ENCODE measurements at regions not wholly inside any gene's neighbourhood (a gene's known extent, or its start where the extent isn't known, plus 50 kb on each side); places are given as distances from the start of the nearest gene placed in this dataset.
"Not testable (repeated sequence)": the region's sequence is repeated elsewhere in the genome, so short reads cannot be mapped to it uniquely, and the experiment has no call there.

GRCh38 chr21:9046870-9047269 is 1474.5 kb upstream of the TPTE start:
- not testable (repeated sequence) for H3K9me3 ChIP-seq (ENCODE audit: insufficient read depth, low read depth, low read length); H3K36me3 ChIP-seq (ENCODE audit: insufficient read depth, low read depth, low read length); H3K4me1 ChIP-seq (ENCODE audit: insufficient read depth, low read length); H3K27ac ChIP-seq (ENCODE audit: low read length); H3K9ac ChIP-seq (ENCODE audit: low read depth, low read length); H3K27me3 ChIP-seq (ENCODE audit: insufficient read depth, low read length); H3K4me3 ChIP-seq (ENCODE audit: low read length)

DNA sequence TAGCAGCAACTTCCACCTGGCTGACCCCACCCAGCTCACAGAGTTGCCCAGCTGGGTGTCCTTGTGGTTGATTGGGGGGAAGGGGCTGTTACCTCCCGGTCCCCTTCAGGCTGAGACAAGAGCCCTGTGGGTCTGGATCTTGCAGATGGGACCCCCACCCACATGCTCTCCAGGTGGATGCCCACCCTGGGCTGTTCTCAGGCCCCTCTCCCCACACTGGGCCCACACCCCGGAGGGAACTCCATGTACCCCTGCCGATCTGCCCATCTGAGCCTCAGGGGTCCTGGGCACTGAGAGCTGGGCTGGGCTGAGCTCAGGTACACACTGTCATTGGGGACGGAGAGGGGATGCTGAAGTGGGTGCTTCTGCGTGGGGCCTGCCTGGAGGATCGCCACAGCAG is 1453.9 kb upstream of the TPTE start:
- H3K9ac ChIP-seq (ENCODE audit: low read depth, low read length); H3K9me3 ChIP-seq (ENCODE audit: insufficient read depth, low read depth, low read length); H3K4me3 ChIP-seq (ENCODE audit: low read length); H3K27me3 ChIP-seq (ENCODE audit: insufficient read depth, low read length); H3K27ac ChIP-seq (ENCODE audit: low read length); H3K4me1 ChIP-seq (ENCODE audit: insufficient read depth, low read length); H3K36me3 ChIP-seq (ENCODE audit: insufficient read depth, low read depth, low read length): not testable (repeated sequence)

DNA sequence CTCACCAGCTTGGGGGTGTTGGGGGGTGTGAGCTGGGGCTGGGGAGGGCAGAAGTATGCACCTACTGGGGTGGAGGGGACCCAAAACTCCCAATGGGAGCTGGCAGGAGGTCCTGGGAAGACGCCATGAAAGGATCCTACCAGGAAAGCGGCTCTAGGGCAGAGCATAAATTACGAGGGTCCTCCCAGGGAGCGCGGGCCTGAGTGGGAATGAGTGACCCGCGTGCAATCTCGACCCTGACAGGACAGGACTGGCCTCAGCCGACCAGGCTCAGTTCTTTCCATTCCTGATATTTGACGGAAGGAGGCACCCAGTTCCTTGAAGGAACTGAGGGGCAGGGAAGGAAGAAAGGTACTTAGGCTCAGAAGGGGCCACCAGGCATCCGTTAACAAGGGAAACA is 1452.8 kb upstream of the TPTE start:
- not testable (repeated sequence) for H3K27ac ChIP-seq (ENCODE audit: low read length); H3K27me3 ChIP-seq (ENCODE audit: insufficient read depth, low read length); H3K4me1 ChIP-seq (ENCODE audit: insufficient read depth, low read length); H3K4me3 ChIP-seq (ENCODE audit: low read length); H3K9ac ChIP-seq (ENCODE audit: low read depth, low read length); H3K36me3 ChIP-seq (ENCODE audit: insufficient read depth, low read depth, low read length); H3K9me3 ChIP-seq (ENCODE audit: insufficient read depth, low read depth, low read length)

- H3K27me3 ChIP-seq (ENCODE audit: insufficient read depth, low read length); H3K4me1 ChIP-seq (ENCODE audit: insufficient read depth, low read length); H3K9me3 ChIP-seq (ENCODE audit: insufficient read depth, low read depth, low read length); H3K36me3 ChIP-seq (ENCODE audit: insufficient read depth, low read depth, low read length); H3K9ac ChIP-seq (ENCODE audit: low read depth, low read length); H3K27ac ChIP-seq (ENCODE audit: low read length); H3K4me3 ChIP-seq (ENCODE audit: low read length): not testable (repeated sequence)
Measured at GRCh38 chr21:9070703-9071102, 1450.7 kb upstream of the TPTE start.

DNA sequence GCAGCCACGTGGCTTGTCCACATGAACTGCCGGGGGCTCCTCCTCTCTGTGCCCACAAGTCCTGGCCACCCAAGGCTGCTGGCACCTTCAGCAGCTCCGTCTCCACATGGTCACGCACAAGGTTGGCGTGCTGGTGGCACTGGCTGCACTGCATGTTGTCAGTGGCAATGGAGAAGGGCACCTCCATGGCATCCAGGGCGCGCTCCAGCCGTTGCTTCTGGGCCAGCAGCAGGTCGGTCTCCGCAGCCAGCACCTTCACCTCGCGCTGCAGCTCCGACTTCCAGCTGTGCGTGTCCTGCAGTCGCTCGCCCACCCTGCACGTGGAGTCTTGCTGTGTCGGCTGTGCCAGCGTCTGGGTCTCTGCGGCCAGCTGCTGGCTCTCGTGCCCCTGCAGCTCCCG is 1448.4 kb upstream of the TPTE start:
- H3K27me3 ChIP-seq (ENCODE audit: insufficient read depth, low read length); H3K9ac ChIP-seq (ENCODE audit: low read depth, low read length); H3K9me3 ChIP-seq (ENCODE audit: insufficient read depth, low read depth, low read length); H3K4me3 ChIP-seq (ENCODE audit: low read length); H3K36me3 ChIP-seq (ENCODE audit: insufficient read depth, low read depth, low read length); H3K4me1 ChIP-seq (ENCODE audit: insufficient read depth, low read length); H3K27ac ChIP-seq (ENCODE audit: low read length): not testable (repeated sequence)

DNA sequence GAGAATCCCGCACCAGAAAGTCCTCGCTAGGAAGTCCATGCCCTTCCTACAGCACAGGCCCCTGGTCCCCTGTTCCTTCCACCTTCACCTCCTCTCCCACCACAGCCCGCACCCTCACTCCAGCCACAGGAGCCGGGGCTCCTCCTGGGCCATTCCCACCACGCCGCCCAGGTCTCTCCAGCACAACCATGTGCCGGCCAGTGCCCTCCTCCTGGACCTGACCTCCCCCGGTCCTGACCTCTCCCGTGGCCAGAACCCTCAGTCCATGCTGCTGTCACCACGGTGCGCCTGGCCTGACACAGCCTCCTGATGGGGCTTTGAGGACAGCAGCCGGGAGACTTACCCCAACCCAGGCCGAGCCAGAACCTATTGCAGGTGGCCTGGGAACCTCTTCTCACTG is 1446.6 kb upstream of the TPTE start:
- not testable (repeated sequence) for H3K36me3 ChIP-seq (ENCODE audit: insufficient read depth, low read depth, low read length); H3K27ac ChIP-seq (ENCODE audit: low read length); H3K27me3 ChIP-seq (ENCODE audit: insufficient read depth, low read length); H3K9me3 ChIP-seq (ENCODE audit: insufficient read depth, low read depth, low read length); H3K4me3 ChIP-seq (ENCODE audit: low read length); H3K4me1 ChIP-seq (ENCODE audit: insufficient read depth, low read length); H3K9ac ChIP-seq (ENCODE audit: low read depth, low read length)

GRCh38 chr21:9083091-9083826 is 1438.1 kb upstream of the TPTE start:
- not testable (repeated sequence) for H3K27me3 ChIP-seq (ENCODE audit: insufficient read depth, low read length); H3K4me1 ChIP-seq (ENCODE audit: insufficient read depth, low read length); H3K9me3 ChIP-seq (ENCODE audit: insufficient read depth, low read depth, low read length); H3K4me3 ChIP-seq (ENCODE audit: low read length); H3K36me3 ChIP-seq (ENCODE audit: insufficient read depth, low read depth, low read length); H3K27ac ChIP-seq (ENCODE audit: low read length); H3K9ac ChIP-seq (ENCODE audit: low read depth, low read length)

GRCh38 chr21:9086299-9086698 is 1435.1 kb upstream of the TPTE start:
- not testable (repeated sequence) for H3K27ac ChIP-seq (ENCODE audit: low read length); H3K4me1 ChIP-seq (ENCODE audit: insufficient read depth, low read length); H3K4me3 ChIP-seq (ENCODE audit: low read length); H3K9ac ChIP-seq (ENCODE audit: low read depth, low read length); H3K36me3 ChIP-seq (ENCODE audit: insufficient read depth, low read depth, low read length); H3K27me3 ChIP-seq (ENCODE audit: insufficient read depth, low read length); H3K9me3 ChIP-seq (ENCODE audit: insufficient read depth, low read depth, low read length)

GRCh38 chr21:9087816-9088215 is 1433.6 kb upstream of the TPTE start:
- H3K4me1 ChIP-seq (ENCODE audit: insufficient read depth, low read length); H3K9ac ChIP-seq (ENCODE audit: low read depth, low read length); H3K9me3 ChIP-seq (ENCODE audit: insufficient read depth, low read depth, low read length); H3K36me3 ChIP-seq (ENCODE audit: insufficient read depth, low read depth, low read length); H3K27ac ChIP-seq (ENCODE audit: low read length); H3K4me3 ChIP-seq (ENCODE audit: low read length); H3K27me3 ChIP-seq (ENCODE audit: insufficient read depth, low read length): not testable (repeated sequence)

DNA sequence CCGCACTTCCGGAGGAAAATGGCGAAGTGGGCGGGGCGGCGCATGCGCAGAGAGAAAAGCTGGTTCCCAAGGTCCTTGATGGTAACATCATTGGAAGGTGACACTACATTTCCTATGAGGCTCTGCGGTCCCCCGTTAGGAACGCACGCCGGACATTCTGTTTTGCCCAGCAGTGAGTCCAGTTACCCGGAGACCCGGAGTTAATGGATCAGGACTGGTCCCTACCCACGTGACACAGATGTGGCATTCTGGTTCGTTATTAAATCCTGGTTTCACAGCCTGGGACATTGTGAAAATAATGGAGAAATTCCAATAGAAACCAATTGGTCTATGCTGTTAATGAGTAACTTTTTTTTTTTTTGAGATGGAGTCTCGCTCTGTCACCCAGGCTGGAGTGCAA is 1391.6 kb upstream of the TPTE start:
- H3K36me3 ChIP-seq (ENCODE audit: insufficient read depth, low read depth, low read length); H3K4me3 ChIP-seq (ENCODE audit: low read length): not testable (repeated sequence)

GRCh38 chr21:9130817-9131216 is 1390.6 kb upstream of the TPTE start:
- H3K9me3 ChIP-seq (ENCODE audit: insufficient read depth, low read depth, low read length); H3K4me1 ChIP-seq (ENCODE audit: insufficient read depth, low read length); H3K36me3 ChIP-seq (ENCODE audit: insufficient read depth, low read depth, low read length); H3K9ac ChIP-seq (ENCODE audit: low read depth, low read length); H3K27me3 ChIP-seq (ENCODE audit: insufficient read depth, low read length); H3K4me3 ChIP-seq (ENCODE audit: low read length); H3K27ac ChIP-seq (ENCODE audit: low read length): not testable (repeated sequence)

More for the DNA sequence above, 1391.6 kb upstream of the TPTE start:
- H3K27ac ChIP-seq (ENCODE audit: low read length); H3K9me3 ChIP-seq (ENCODE audit: insufficient read depth, low read depth, low read length); H3K4me1 ChIP-seq (ENCODE audit: insufficient read depth, low read length); H3K9ac ChIP-seq (ENCODE audit: low read depth, low read length); H3K27me3 ChIP-seq (ENCODE audit: insufficient read depth, low read length): not testable (repeated sequence)
